Skeletal muscle cell (primary cell): ENCODE measurements at regions not wholly inside any gene's neighbourhood (a gene's known extent, or its start where the extent isn't known, plus 50 kb on each side); places are given as distances from the start of the nearest gene placed in this dataset.
"Not testable (repeated sequence)": the region's sequence is repeated elsewhere in the genome, so short reads cannot be mapped to it uniquely, and the experiment has no call there.

Experiments used
- DNase-seq: peaks from one replicate; pipeline ENCODE4 v3.0.0-alpha.2; 2010; ENCODE audit warnings: low read depth
- H3K4me3 ChIP-seq: 2 replicates; pipeline ENCODE4 v1.5.1; 2011; ENCODE audit warnings: low read depth, mild to moderate bottlenecking, control low read depth, low read length, moderate library complexity

- DNase-seq: no peak
- no peak overlapping the region for H3K4me3 ChIP-seq
Observed at GRCh38 chr14:44639781-44640385, 132.8 kb upstream of the FSCB start.

GRCh38 chr14:44634692-44635091 is 127.6 kb upstream of the FSCB start:
- H3K4me3 ChIP-seq: no peak overlapping the region
- DNase-seq: no peak

GRCh38 chr14:44626423-44626822 is 119.3 kb upstream of the FSCB start:
- no peak for DNase-seq

GRCh38 chr14:44625098-44625497 is 118.0 kb upstream of the FSCB start:
- DNase-seq: no peak
- H3K4me3 ChIP-seq: no peak overlapping the region

More at GRCh38 chr14:44626423-44626822, 119.3 kb upstream of the FSCB start:
- H3K4me3 ChIP-seq: no peak overlapping the region

GRCh38 chr14:44620121-44621019 is 113.3 kb upstream of the FSCB start:
- no peak overlapping the region for H3K4me3 ChIP-seq
- DNase-seq: no peak

- DNase-seq: no peak
- no peak overlapping the region for H3K4me3 ChIP-seq
Observed at GRCh38 chr14:44616204-44616603, 109.1 kb upstream of the FSCB start.

- DNase-seq: no peak
- H3K4me3 ChIP-seq: no peak overlapping the region
Observed at GRCh38 chr14:44613061-44613712, 106.1 kb upstream of the FSCB start.

- H3K4me3 ChIP-seq: no peak overlapping the region
- no peak for DNase-seq
Observed at GRCh38 chr14:44612002-44612401, 104.9 kb upstream of the FSCB start.

- DNase-seq: no peak
Observed at GRCh38 chr14:44609876-44610510, 102.9 kb upstream of the FSCB start.

GRCh38 chr14:44609201-44609600 is 102.1 kb upstream of the FSCB start:
- no peak overlapping the region for H3K4me3 ChIP-seq
- no peak for DNase-seq

More at GRCh38 chr14:44609876-44610510, 102.9 kb upstream of the FSCB start:
- no peak overlapping the region for H3K4me3 ChIP-seq

GRCh38 chr14:44607701-44608100 is 100.6 kb upstream of the FSCB start:
- H3K4me3 ChIP-seq: no peak overlapping the region
- DNase-seq: no peak

- no peak overlapping the region for H3K4me3 ChIP-seq
- no peak for DNase-seq
Observed at GRCh38 chr14:44606576-44606975, 99.5 kb upstream of the FSCB start.

GRCh38 chr14:44601266-44601665 is 94.2 kb upstream of the FSCB start:
- not testable (repeated sequence) for H3K4me3 ChIP-seq, DNase-seq

GRCh38 chr14:44589180-44589579 is 82.1 kb upstream of the FSCB start:
- H3K4me3 ChIP-seq: no peak overlapping the region
- no peak for DNase-seq

- no peak for DNase-seq
- no peak overlapping the region for H3K4me3 ChIP-seq
Observed at GRCh38 chr14:44586910-44587309, 79.8 kb upstream of the FSCB start.

- no peak for DNase-seq
- no peak overlapping the region for H3K4me3 ChIP-seq
Observed at GRCh38 chr14:44576356-44576755, 69.3 kb upstream of the FSCB start.

GRCh38 chr14:44567997-44568396 is 60.9 kb upstream of the FSCB start:
- H3K4me3 ChIP-seq: no peak overlapping the region
- DNase-seq: no peak

- no peak for DNase-seq
Observed at GRCh38 chr14:44565968-44566367, 58.9 kb upstream of the FSCB start.

GRCh38 chr14:44564908-44565307 is 57.8 kb upstream of the FSCB start:
- no peak for DNase-seq

More at GRCh38 chr14:44565968-44566367, 58.9 kb upstream of the FSCB start:
- no peak overlapping the region for H3K4me3 ChIP-seq

More at GRCh38 chr14:44564908-44565307, 57.8 kb upstream of the FSCB start:
- H3K4me3 ChIP-seq: no peak overlapping the region
